Caco-2 (cell line): ENCODE measurements at regions not wholly inside any gene's neighbourhood (a gene's known extent, or its start where the extent isn't known, plus 50 kb on each side); places are given as distances from the start of the nearest gene placed in this dataset.
A peak's percentile ranks its signal among the peaks of the same experiment; 100 is the strongest.

Source experiments
- BruUV-seq: library from RNA; stranded (reverse); fragments of 400-500 nt; replicated peaks from 2 replicates; lab custom pipeline; 2021; lab: Mats Ljungman, UMichigan
- CTCF ChIA-PET: fragments of 300-600 bp; sonication (Branson Sonifier 250); formaldehyde crosslinking; loops from one replicate; lab custom pipeline; 2022; ENCODE audit warnings: antibody characterized with exemption; lab: Charles Lee
- POLR2A ChIA-PET: fragments of 300-600 bp; sonication (Branson Sonifier 250); formaldehyde crosslinking; loops from one replicate; lab custom pipeline; 2022; ENCODE audit warnings: antibody characterized with exemption; lab: Charles Lee
- DNase-seq, 2 experiments: peaks; one replicate each; pipeline versions ENCODE4 v3.0.0 to v3.0.0-alpha.2; 2020 to 2022
- H3K27me3 ChIP-seq: replicated peaks from 2 replicates; pipeline ENCODE4 v1.6.0; 2011; ENCODE audit warnings: low read length; ENCODE audit not compliant: control insufficient read depth, insufficient read depth
- H3K36me3 ChIP-seq: 2 replicates; pipeline ENCODE4 v1.5.1; 2011; ENCODE audit warnings: low read length; ENCODE audit not compliant: control insufficient read depth, insufficient read depth
- H3K4me1 ChIP-seq: fragments of 250-450 bp; sonication (Bioruptor Pico); 2 replicates; pipeline ENCODE4 v1.5.1; 2020; ENCODE audit warnings: mild to moderate bottlenecking
- H3K4me3 ChIP-seq: 2 replicates; pipeline ENCODE4 v1.5.1; 2011; ENCODE audit warnings: low read depth, mild to moderate bottlenecking, control low read depth, low read length
- H3K9me3 ChIP-seq: fragments of 250-450 bp; sonication (Bioruptor Pico); 2 replicates; pipeline ENCODE4 v1.5.1; 2020; ENCODE audit warnings: mild to moderate bottlenecking, moderate library complexity
- H3K27ac Mint-ChIP-seq: one replicate; pipeline ENCODE4 v1.8.0; 2022; ENCODE audit warnings: mixed read lengths; ENCODE audit not compliant: unreplicated experiment
- H3K27me3 Mint-ChIP-seq: one replicate; pipeline ENCODE4 v1.8.0; 2022; ENCODE audit warnings: mixed read lengths; ENCODE audit not compliant: insufficient read depth, unreplicated experiment
- H3K36me3 Mint-ChIP-seq: one replicate; pipeline ENCODE4 v1.8.0; 2022; ENCODE audit warnings: mild to moderate bottlenecking, mixed read lengths; ENCODE audit not compliant: insufficient read depth, unreplicated experiment
- H3K4me1 Mint-ChIP-seq: one replicate; pipeline ENCODE4 v1.8.0; 2022; ENCODE audit warnings: low read depth, mixed read lengths; ENCODE audit not compliant: unreplicated experiment
- H3K4me3 Mint-ChIP-seq: one replicate; pipeline ENCODE4 v1.8.0; 2022; ENCODE audit warnings: mild to moderate bottlenecking, moderate library complexity, mixed read lengths; ENCODE audit not compliant: unreplicated experiment
- H3K9me3 Mint-ChIP-seq: one replicate; pipeline ENCODE4 v1.8.0; 2022; ENCODE audit warnings: mixed read lengths; ENCODE audit not compliant: unreplicated experiment
- CTCF ChIP-seq, 2 experiments: fragments of 200-600 bp in 1 of 2; IDR thresholded peaks; 1 replicate in 1 of 2; 2 replicates in 1 of 2; pipeline versions ENCODE4 v1.5.1 to v1.8.0; 2011 to 2022; ENCODE audit warnings: antibody characterized with exemption in 1 of 2, control low read depth in 1 of 2, inconsistent platforms in 1 of 2, low read depth in 1 of 2, low read length in 1 of 2, mild to moderate bottlenecking in 1 of 2, moderate library complexity in 1 of 2; ENCODE audit not compliant: insufficient read depth in 1 of 2, severe bottlenecking in 1 of 2, unreplicated experiment in 1 of 2
- intact Hi-C: fragments of 100-400 bp; cut with micrococcal nuclease; formaldehyde crosslinking; loops from one replicate; pipeline ENCODE4 v1.10.0; 2022; ENCODE audit not compliant: unreplicated experiment

- Mint-ChIP-seq H3K27me3 (peaks cover 41% of the 10 kb centered on the region), H3K4me1 (no peaks in the 10 kb centered on the region), H3K36me3 (no peaks in the 10 kb centered on the region), H3K9me3 (no peaks in the 10 kb centered on the region), H3K27ac (no peak overlapping the region), H3K4me3 (no peak overlapping the region)
- TF ChIP-seq CTCF (IDR thresholded peaks at IDR 0.05; ENCODE audit: insufficient read depth in 1 of 2, low read depth in 1 of 2, low read length in 1 of 2, severe bottlenecking in 1 of 2, unreplicated experiment in 1 of 2), result peak in 1 of 2 experiments; percentile 12
- H3K36me3 ChIP-seq, result no peaks in the 10 kb centered on the region
- ChIA-PET CTCF (no interaction called here), POLR2A (no interaction called here)
- no peak overlapping the region for H3K4me3 ChIP-seq
- no peaks in the 10 kb centered on the region for H3K4me1 ChIP-seq
- no peaks in the 10 kb centered on the region for H3K27me3 ChIP-seq
- no TSS peak for BruUV-seq
- no peaks in the 10 kb centered on the region for H3K9me3 ChIP-seq
- DNase-seq, result no peak
- intact Hi-C loops, result no loop called here
These were observed 211.1 kb downstream of the TEX29 start for GRCh38 chr13:111531505-111531904.

- no peak overlapping the region for H3K4me3 ChIP-seq
- no peaks in the 10 kb centered on the region for H3K36me3 ChIP-seq
- H3K9me3 ChIP-seq, result no peaks in the 10 kb centered on the region
- H3K27ac Mint-ChIP-seq, result no peak overlapping the region
- no peak for DNase-seq
- BruUV-seq, result no TSS peak
- H3K4me1 ChIP-seq, result no peaks in the 10 kb centered on the region
- no peak for TF ChIP-seq CTCF (IDR thresholded peaks at IDR 0.05; ENCODE audit: insufficient read depth in 1 of 2, low read depth in 1 of 2, low read length in 1 of 2, severe bottlenecking in 1 of 2, unreplicated experiment in 1 of 2)
- no peaks in the 10 kb centered on the region for H3K36me3 Mint-ChIP-seq
- CTCF ChIA-PET, result no interaction called here
- no peaks in the 10 kb centered on the region for H3K4me1 Mint-ChIP-seq
- no peaks in the 10 kb centered on the region; the same call in 1 of the 2 replicates for H3K27me3 ChIP-seq
- H3K27me3 Mint-ChIP-seq, result peaks cover 43% of the 10 kb centered on the region
- H3K4me3 Mint-ChIP-seq, result no peak overlapping the region
- intact Hi-C loops, result no loop called here
- H3K9me3 Mint-ChIP-seq, result no peaks in the 10 kb centered on the region
- POLR2A ChIA-PET, result no interaction called here
These were observed 211.7 kb downstream of the TEX29 start for GRCh38 chr13:111532111-111532510.

GRCh38 chr13:111533900-111534683 is 213.7 kb downstream of the TEX29 start:
- intact Hi-C loops, result no loop called here
- CTCF ChIA-PET, result no interaction called here
- no peaks in the 10 kb centered on the region for H3K9me3 ChIP-seq
- H3K4me1 Mint-ChIP-seq, result no peaks in the 10 kb centered on the region
- no peak overlapping the region for H3K4me3 ChIP-seq
- H3K36me3 Mint-ChIP-seq, result no peaks in the 10 kb centered on the region
- H3K9me3 Mint-ChIP-seq, result no peaks in the 10 kb centered on the region
- H3K36me3 ChIP-seq, result no peaks in the 10 kb centered on the region
- H3K27me3 Mint-ChIP-seq, result peaks cover 48% of the 10 kb centered on the region
- DNase-seq, result no peak
- peaks cover 2% of the 10 kb centered on the region; the same call in 1 of the 2 replicates for H3K27me3 ChIP-seq
- no peak for TF ChIP-seq CTCF (IDR thresholded peaks at IDR 0.05; ENCODE audit: insufficient read depth in 1 of 2, low read depth in 1 of 2, low read length in 1 of 2, severe bottlenecking in 1 of 2, unreplicated experiment in 1 of 2)
- no peak overlapping the region for H3K27ac Mint-ChIP-seq
- POLR2A ChIA-PET, result no interaction called here
- no peaks in the 10 kb centered on the region for H3K4me1 ChIP-seq
- no TSS peak for BruUV-seq
- H3K4me3 Mint-ChIP-seq, result no peak overlapping the region
